A204.1 (cell line): ENCODE measurements at regions not wholly inside any gene's neighbourhood (a gene's known extent, or its start where the extent isn't known, plus 50 kb on each side); places are given as distances from the start of the nearest gene placed in this dataset.
"Not testable (repeated sequence)": the region's sequence is repeated elsewhere in the genome, so short reads cannot be mapped to it uniquely, and the experiment has no call there.

Experiments used
- FAIRE-seq: peaks from 2 replicates; lab custom pipeline; 2012; peaks lifted over from hg19 to GRCh38; lab: Jason Lieb, UNC

DNA sequence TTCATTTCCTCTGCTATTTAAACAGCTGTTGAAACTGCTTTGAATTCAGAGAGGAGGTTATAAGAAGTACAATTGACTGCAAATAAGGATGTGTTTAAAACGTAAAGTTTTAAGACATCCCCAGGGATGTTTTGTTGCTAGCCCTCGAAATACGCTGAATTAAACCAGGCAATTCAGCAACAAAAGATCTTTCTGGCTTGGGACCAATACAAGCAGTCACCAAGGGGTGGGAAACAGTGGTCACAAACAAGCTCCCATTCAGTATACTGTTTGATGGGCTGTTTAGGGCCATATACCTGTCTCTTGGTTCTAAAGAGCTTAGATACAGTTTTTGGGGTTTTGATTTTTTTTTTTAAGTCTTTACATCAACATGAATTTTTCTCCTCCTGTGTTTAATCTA lies 446.3 kb upstream of the POT1 start:
- FAIRE-seq, result no peak

DNA sequence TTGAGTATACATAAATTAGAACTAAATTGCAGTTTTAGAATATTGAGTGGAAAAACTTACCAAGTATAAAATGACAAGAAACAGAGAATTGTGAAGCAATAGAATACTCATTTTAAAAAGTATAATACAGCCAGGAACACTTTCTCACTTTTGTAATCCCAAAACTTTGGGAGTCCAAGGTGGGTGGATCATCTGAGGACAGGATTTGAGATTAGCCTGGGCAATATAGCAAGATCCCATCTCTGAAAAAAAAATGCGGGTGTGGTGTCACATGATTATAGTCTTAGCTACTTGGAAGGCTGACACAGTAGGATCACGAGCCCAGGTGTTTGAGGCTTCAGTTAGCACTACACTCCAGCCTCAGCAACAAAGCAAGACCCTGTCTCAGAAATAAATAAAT lies 440.9 kb upstream of the POT1 start:
- FAIRE-seq, result no peak

DNA sequence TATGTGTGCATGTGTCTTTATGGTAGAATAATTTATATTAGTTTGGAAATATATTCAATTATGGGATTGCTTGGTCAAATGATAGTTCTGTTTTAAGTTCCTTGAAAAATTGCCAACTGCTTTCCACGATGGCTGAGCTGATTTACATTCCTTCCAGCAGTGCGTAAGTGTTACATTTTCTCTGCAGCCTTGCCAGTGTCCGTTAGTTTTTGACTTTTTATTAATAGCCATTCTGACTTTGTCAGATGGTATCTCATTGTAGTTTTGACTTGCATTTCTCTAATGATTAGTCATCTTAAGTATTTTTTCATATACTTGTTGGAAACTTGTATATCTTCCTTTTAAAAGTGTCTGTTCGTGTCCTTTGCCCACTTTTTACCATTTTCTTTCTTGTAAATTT lies 434.2 kb upstream of the POT1 start:
- FAIRE-seq, result no peak

DNA sequence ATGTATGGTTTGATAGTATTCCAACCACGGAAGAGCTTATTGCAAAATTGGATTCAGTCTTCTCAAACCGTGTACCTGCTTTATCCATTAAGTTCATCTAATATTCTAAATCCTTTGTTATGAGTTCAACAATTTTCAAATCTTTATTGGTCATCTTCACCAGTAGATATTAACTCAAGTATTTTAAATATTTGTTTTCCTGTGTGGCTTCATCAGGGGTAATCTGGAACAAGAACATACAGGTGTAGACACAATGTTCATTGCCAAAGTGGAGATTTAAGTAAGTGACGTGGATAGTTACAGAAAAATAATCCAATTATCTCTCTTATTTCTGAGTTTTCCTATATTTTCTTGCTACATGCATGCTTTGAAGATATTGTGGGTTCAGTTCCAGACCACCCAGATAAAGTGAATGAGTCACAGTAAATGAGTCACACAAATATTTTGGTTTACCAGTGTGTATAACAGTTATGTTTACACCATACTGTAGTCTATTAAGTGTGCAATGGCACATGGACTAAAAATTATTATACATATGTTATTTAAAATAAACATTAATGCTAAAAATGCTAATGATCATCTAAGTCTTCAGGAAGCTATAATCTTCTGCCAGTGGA lies 429.0 kb upstream of the POT1 start:
- FAIRE-seq, result no peak

DNA sequence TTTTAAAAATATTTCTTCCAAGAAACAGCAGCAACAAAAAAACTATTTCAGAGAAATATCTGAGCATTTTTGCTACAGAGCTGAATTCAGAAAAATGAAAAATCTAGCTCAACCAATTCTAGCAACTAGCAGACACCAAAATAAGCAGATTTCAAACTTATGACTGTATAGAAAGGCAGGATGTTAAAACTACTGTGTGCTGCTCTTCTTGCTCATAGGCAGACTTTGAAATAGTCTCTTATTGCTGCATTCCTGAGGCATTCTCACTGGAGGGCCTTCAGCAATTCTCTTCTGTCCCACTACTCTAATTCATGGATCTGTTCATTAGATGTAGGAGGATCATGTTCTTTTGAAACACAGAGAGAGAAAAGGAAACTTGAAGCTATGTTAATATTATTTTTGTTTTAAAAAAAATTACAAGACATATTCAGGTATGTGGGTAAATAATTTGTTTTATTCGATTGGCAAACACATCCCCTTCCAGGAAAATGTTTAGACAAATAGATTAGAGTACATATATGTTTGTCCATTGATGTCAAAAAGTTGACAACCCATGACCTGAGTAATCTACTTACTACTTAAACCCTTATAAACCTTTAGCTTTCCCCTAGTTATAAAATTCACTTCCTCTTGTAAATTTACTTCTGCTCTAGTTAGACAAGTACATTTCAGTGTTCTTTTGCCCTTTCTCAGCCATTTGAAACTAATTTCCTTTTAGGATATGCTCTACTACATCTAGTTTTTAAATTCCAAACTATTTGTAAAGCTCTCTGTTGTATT lies 428.2 kb upstream of the POT1 start:
- FAIRE-seq, result no peak

DNA sequence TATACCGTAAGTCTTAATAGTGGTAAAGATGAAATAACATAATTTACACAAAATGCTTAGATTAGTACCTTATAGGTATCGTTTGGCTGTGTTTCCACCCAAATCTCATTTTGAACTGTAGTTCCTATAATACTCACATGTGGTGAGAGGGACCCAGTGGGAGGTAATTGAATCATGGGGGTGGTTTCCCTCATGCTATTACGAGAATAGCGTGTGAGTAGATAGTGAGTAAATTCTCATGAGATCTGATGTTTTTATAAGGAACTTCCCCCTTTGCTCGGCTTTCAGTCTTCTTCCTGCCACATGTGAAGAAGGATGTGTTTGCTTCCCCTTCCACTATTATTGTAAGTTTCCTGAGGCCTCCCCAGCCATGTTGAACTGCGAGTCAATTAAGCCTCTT lies 426.3 kb upstream of the POT1 start:
- no peak for FAIRE-seq

DNA sequence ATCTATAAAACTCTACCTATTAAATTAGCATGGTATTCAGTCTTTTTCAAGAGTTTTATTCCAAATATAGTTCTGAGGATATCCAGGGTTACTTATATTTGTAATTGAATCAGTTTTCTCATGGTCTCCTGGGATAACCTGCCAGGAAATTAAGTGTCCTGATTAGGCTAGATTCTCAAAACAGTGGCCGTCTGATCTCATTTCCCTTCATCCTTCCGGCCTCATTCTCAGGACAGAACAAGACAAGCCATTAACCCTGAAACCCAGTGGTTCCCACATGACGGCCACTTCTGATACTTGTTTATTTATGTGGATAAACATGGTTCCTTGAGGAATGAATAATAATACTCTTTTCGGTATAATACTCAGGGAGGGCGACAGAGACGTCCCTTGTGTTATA lies 417.6 kb upstream of the POT1 start:
- no peak for FAIRE-seq

DNA sequence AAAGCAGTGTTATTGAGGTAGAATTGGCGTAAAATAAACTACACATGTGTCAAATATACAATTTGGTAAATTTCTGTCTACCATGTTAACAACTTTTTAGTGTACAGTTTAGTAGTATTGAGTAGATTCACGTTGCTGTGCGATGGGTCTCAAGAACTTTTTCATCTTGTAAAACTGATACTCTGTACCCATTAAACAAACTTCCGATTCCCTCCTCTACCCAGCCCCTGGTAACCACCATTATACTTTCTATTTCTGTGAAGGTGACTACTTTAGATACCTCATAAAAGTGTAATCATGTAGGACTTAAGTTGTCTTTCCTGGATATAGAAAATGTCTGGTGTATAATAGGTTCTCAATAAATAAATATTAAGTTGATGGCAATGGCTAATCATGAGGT lies 408.5 kb upstream of the POT1 start:
- no peak for FAIRE-seq

DNA sequence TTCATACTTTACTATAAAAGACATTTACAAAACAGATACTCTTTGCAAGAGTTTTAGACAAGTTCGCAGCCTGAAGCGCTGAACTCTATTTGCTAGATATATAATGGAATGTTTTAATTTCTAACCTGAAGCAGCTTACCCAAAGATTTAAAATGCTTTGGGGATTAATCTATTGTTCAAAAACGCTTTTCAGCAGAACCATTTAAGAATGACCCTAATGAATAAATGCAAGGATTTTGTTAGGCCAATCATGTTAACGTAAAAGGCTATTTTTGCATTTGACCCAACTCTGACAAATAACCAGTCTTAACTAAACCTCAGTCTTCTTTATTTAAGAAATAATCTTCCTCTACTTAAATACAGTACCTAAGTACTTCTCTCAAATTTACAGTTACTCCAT lies 406.7 kb upstream of the POT1 start:
- FAIRE-seq, result no peak

DNA sequence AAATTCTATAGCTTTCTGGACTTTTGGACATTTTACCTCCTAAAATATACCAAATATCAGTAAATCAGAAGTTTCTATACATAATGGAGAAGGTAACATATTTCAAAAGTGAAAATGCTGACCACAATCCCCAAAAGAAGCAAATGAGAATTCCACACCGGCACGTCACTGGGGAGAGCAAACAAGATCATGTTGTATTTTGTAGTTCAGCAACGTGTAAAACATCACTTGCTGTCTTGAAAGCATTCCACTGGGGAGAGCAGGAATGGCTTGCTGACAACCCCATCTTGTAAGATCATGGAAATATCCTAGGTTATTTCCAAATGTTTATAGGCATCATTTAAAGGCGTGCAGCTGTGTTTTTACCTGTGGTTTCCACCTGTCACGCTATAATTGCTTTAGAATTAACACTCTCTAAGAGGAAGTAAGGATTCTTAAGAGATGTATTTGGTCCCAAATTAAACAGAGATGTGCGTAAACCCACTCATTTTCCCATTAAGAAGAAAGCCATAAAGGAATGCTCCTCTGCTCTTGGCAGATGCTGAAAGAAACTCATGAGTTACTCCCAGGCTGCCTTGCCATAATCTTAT lies 397.1 kb upstream of the POT1 start:
- FAIRE-seq, result no peak

DNA sequence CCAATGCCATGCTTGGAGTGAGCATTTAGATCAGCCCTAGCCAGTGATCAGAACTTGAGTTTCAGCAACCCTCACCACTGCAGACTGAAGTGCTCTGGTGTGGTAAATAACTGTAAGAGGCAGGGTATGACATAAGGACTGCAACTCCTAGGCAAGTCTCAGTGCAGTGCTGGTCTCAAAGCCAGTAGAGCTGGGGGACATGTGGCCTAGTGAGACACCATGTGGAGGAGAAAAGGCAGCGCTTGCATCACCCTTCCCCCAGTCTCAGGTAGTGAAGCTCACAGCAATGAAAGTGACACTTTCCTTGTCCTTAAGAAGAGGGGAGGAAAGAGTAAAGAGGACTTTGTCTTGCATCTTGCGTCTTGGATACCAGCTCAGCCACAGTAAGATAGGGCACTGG lies 386.8 kb upstream of the POT1 start:
- no peak for FAIRE-seq

DNA sequence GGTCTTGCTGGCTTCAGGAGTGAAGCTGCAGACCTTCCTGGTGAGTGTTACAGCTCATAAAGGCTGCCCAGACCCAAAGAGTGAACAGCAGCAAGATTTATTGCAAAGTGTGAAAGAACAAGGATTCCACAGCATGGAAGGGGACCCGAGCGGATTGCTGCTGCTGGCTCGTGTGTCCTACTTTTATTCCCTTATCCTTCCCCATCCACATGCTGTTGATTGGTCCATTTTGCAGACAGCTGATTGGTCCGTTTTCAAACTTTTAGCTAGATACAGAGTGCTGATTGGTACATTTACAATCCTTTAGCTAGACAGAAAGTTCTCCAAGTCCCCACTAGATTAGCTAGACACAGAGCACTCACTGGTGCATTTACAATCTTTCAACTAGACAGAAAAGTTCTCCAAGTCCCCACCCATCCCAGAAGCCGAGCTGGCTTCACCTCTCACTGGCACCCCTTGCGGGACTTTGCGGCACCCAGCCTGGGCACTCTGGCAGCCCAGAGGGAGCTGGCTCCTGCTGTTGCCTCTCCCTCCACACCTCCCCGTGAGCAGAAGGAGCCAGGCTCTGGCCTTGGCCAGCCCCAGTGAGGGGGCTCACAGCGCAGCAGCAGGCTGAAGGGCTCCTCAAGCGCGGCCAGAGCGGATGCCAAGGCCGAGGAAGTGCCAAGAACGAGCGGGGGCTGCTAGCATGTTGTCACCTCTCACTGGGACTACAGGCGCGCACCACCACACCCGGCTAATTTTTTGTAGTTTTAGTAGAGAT lies 369.6 kb upstream of the POT1 start:
- no peak for FAIRE-seq

DNA sequence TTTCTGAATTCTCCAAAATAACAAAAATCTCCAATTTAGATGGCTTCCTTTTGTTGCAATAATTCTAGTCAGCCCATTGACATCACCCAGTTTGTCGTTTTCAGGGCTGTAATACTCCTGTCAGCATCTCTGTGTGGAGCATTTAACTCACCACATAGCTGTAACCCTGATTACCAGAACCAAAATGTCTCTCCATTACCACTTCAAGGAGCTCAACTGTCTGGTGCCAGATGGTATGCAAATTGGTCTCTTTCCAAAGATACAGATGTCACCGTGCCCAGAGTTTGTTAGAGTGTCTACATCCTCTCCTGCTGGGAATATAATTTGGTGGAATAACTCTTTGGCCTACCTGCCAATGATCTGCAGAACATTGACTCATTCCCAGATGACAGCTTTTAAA lies 350.3 kb upstream of the POT1 start:
- no peak for FAIRE-seq

DNA sequence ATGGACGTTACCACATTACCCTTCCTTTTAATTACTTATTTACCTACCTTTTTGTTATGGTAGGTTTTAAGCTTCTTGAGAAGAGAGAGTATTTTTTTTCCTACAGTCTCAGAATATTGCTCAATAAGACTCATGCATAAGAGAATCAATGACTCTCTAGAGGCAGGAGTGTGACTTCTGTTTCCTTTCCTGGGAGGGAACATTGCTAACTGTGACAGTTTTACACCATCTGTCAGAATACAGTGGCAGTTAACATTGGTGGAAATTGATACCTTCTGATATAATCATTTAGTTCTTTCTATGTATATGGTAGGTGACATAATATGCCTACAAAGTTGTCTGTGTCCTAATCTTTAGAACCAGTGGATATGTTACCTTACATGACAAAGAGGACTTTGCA lies 348.7 kb upstream of the POT1 start:
- no peak for FAIRE-seq

DNA sequence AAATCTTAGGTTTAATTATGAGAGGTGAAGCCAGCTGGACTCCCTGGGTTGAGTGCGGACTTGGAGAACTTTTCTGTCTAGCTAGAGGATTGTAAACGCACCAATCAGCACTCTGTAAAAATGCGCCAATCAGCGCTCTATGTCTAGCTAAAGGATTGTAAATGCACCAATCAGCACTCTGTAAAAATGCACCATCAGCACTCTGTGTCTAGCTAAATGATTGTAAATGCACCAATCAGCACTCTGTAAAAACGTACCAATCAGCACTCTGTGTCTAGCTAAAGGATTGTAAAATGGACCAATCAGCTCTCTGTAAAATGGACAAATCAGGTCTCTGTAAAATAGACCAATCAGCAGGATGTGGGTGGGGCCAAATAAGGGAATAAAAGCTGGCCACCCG lies 345.1 kb upstream of the POT1 start:
- FAIRE-seq, result not testable (repeated sequence)

DNA sequence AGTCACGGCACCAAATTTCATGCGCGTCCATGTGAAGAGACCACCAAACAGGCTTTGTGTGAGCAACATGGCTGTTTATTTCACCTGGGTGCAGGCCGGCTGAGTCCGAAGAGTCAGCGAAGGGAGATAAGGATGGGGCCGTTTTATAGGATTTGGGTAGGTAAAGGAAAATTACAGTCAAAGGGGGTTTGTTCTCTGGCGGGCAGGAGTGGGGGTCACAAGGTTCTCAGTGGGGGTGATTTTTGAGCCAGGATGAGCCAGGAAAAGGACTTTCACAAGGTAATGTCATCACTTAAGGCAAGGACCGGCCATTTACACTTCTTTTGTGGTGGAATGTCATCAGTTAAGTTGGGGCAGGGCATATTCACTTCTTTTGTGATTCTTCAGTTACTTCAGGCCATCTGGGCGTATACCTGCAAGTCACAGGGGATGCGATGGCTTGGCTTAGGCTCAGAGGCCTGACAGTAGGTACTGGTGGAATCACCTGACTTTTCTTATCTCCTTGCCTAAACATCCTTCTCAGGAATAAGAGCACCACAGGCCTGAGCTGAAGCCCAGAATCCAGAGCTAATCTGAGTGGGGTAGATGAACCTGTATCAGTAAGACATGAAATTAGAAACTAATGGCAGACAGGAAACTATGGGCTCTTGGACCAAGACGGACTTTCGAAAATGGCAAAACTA lies 334.7 kb upstream of the POT1 start:
- not testable (repeated sequence) for FAIRE-seq

DNA sequence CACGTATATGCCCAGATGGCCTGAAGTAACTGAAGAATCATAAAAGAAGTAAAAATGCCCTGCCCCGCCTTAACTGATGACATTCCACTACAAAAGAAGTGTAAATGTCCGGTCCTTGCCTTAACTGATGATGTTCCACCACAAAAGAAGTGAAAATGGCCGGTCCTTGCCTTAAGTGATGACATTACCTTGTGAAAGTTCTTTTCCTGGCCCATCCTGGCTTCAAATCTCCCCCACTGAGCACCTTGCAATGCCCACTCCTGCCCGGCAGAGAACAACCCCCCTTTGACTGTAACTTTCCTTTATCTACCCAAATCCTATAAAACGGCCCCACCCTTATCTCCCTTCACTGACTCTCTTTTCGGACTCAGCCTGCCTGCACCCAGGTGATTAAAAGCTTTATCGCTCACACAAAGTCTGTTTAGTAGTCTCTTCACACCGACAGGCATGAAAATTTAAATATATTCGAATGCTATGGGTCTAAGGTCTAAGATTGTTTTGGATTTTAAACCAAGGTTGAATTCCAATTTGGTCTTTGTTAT lies 329.3 kb upstream of the POT1 start:
- not testable (repeated sequence) for FAIRE-seq

DNA sequence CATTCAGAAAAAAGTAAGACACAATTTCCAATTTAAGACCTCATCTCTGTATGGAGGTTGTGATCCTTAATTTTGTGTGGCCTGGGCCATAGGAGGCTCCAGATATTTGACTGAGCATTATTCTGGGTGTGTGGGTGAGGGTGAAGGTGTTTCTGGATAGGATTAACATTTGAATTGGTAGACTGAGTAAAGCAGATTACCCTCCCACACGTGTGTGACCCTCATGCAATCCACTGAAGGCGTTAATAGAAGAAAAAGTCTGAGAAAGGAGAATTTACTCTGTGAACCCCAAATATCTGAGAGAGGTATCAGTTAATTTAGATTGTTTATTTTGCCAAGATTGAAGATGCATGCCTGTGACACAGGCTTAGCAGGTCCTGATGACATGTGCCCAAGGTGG lies 328.0 kb upstream of the POT1 start:
- FAIRE-seq, result no peak

DNA sequence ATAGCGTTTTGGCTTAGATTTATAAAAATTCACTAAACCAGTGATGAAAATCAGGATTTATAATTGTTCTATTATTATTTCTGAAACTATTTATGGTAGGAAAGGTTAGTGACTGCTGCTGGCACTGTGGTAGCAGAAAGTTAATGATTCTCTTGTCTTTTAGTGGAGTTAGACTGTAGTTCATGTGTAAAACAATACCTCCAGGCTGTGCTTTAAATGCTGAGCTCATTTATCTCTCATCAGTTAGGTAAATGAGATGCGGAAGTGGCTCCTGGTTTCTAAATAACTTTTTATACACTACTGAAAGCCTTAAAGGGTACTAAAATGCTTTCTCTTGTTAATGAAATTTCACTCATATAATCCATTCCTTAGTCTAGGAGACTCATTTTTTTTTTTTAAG lies 326.8 kb upstream of the POT1 start:
- FAIRE-seq, result no peak

DNA sequence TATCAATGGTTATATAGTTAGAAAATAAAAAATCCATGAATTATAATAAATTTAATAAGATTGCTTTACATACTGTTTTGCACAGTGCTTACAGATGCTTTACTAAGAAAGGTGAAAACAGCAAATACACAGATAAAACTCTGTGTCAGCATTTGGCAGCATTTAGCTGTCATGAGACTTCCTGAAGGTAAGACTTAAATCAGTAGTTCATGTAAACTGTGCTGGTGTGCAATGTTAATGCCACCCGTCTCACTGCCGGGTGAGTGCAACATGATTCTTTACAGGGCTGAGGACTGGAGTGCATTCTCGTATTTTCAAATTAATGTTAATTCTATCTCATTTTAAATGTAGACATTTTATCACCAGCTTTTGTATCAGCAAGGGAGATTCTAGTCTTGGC lies 326.2 kb upstream of the POT1 start:
- FAIRE-seq, result no peak

DNA sequence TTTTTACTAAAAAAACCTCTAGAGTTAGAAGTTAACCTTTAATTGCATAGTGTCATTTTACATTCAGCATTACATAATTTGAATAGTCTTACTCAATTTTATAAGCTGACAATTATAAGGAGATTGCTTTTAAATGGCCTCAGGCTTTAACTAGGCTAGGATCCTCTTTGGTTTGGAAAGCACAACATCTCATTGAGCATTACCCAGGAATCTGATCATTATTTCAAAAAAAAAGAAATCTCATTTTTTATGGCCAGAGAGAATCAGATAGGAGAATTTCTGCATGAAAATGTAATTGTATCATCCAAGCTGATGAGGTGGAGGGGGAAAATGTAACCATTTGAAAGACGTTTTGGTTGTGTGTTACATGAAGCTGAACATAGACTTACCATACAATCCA lies 324.9 kb upstream of the POT1 start:
- no peak for FAIRE-seq

DNA sequence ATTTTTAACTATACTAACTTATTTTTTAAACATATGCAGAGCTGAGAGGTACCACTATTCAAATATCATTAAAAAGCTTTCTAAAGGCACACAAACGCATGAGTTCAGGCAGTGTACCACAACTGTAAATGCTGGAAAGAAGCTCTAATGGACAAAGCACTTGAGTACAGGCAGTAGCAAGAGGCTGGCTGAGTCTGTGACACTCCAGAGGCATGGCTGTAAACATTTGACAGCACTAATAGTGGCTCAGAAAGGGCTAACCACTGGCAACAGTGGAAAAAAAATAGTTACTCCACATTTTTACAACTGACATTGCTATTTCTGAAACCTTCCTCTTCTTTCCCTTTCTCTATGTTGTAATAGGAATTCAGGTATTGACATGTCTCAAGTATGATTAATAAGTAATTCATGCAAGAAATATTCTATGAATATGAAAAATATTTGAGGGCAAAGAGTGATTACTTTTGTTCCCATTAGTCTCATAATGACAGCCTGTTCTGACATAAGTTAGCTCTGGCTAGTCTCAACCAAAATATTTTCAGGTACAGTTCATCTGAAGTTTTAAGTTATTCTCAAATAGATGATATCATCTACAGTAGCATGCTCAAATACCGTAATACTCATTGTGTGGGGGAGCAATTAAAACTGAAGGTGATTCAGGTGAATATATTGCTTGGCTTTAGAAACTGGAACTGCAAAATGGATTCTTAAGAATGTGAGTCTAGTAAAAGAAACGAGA lies 324.0 kb upstream of the POT1 start:
- FAIRE-seq, result no peak
